Heart right ventricle (tissue), 16 donors: ENCODE measurements at regions not wholly inside any gene's neighbourhood (a gene's known extent, or its start where the extent isn't known, plus 50 kb on each side); places are given as distances from the start of the nearest gene placed in this dataset.

Experiments used
- ATAC-seq, 8 donors: fragments of 200-7000 bp; cut with Tn5 transposase; one replicate each; pipeline ENCODE4 v1.9.1; 2020; ENCODE audit warnings: mild to moderate bottlenecking in 8 of 8, moderate library complexity in 8 of 8, moderate number of reproducible peaks in 1 of 8
- DNase-seq, 2 donors: peaks; one replicate each; pipeline ENCODE4 v3.0.0-alpha.2; 2020
- H3K27ac ChIP-seq, 10 donors: fragments of 200-600 bp; sonication (generic) in 2 of 10; one replicate each; pipeline versions ENCODE4 v1.5.0 to v1.8.0; 2020 to 2022; ENCODE audit warnings: mild to moderate bottlenecking in 3 of 10
- H3K27me3 ChIP-seq, 7 donors: fragments of 200-600 bp; one replicate each; pipeline ENCODE4 v1.8.0; 2021 to 2022; ENCODE audit warnings: mild to moderate bottlenecking in 2 of 7
- H3K36me3 ChIP-seq, 9 donors: fragments of 200-600 bp; sonication (generic) in 1 of 9; one replicate each; pipeline versions ENCODE4 v1.5.0 to v1.8.0; 2020 to 2022; ENCODE audit warnings: mild to moderate bottlenecking in 2 of 9
- H3K4me1 ChIP-seq, 9 donors: fragments of 200-600 bp; sonication (generic) in 1 of 9; one replicate each; pipeline versions ENCODE4 v1.5.0 to v1.8.0; 2020 to 2022; ENCODE audit warnings: mild to moderate bottlenecking in 4 of 9
- H3K4me3 ChIP-seq, 10 donors: fragments of 200-600 bp; sonication (generic) in 2 of 10; one replicate each; pipeline versions ENCODE4 v1.5.0 to v1.8.0; 2020 to 2022; ENCODE audit warnings: mild to moderate bottlenecking in 7 of 10, moderate library complexity in 2 of 10
- H3K9me3 ChIP-seq, 11 donors: fragments of 200-600 bp in 10 of 11; sonication (generic) in 2 of 11; one replicate each; pipeline versions ENCODE4 v1.5.0 to v1.8.0; 2013 to 2022; ENCODE audit warnings: mild to moderate bottlenecking in 2 of 11, control low read depth in 1 of 11, moderate library complexity in 1 of 11
- CTCF ChIP-seq, 9 donors: fragments of 200-600 bp; sonication (generic) in 2 of 9; IDR thresholded peaks; one replicate each; pipeline versions ENCODE4 v1.5.0 to v1.8.0; 2021 to 2022; ENCODE audit warnings: antibody characterized with exemption in 9 of 9, mild to moderate bottlenecking in 5 of 9, moderate library complexity in 1 of 9
- WGBS, 2 donors: extraction: QIAGEN DNeasy Blood & Tissue Kit; methylation state at CpG; one replicate each; pipeline ENCODE4 v1.1.7; 2013; ENCODE audit warnings: inconsistent platforms in 1 of 2; 5-methylcytosine and 5-hydroxymethylcytosine counted together
- intact Hi-C, 10 donors: fragments of 100-400 bp; cut with DNase I; formaldehyde crosslinking; loops; one replicate each; pipeline versions ENCODE4 v1.11.1 to v1.14.2; 2022
- donor health status: Arrhythmogenic right ventricular cardiomyopathy.
- donor health status: ischemic (EF 13 %, LVEDD 7.1; RV severe dilation, severe dysfunction).
- donor health status: healthy with polysubstance abuse.
- donor health status: DM: no; HTN: yes; CAD: no.
- donor health status: DM: no; HTN: no; CAD: no.
- donor health status: ischemic (EF 25% LVEDD 6.9; RV normal size, moderate dysfunction).
- donor health status: ischemic (EF 25% LVEDD 5.7; RV mildly dilated, moderate dysfunction).
- donor health status: healthy.
- donor health status: DM: yes; HTN: yes; CAD: no.
- donor health status: Ischemic cardiomyopathy.
- donor health status: ischemic (EF 35%, LVEDD 5.7; RV mildly dilated, moderate dysfunction).
- donor health status: nonischemic (EF 11% LVEDD 7.7; RV severe dilation, severe dysfunction).
- donor health status: DM: yes; HTN: yes; CAD: no.
- donor health status: PGD.
- donor health status: ischemic (EF 29% LVEDD 5.4; RV normal size, mild dysfunction).
- donor health status: nonischemic (EF 23%, LVEDD 6.1; RV moderate dilation, normal function).

DNA sequence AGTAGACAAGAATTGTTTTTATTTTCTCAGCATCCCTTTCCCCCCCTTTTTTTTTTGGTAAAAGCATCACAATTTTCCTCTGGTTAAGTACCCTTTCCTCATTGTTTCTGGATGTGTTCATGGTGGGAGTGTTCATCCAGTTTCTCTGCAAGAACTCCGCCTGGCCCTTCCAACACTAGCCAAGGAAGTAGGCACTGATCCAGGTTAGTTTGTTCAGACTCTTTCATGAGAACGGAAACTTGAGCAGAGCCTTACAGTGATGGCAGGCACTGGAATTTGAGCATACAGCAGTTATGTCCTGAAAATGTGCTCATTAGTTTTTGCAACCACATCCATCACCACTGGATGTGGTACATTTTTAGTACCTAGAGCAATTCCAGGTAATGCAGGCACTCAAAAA lies 336.1 kb upstream of the BOD1L1 start:
- DNase-seq (no peak), ATAC-seq (no peak)
- no peak for TF ChIP-seq CTCF (IDR thresholded peaks at IDR 0.05)
- no peaks in the 10 kb centered on the region for H3K36me3 ChIP-seq
- peaks cover 0 to 6% (median 0%) of the 10 kb centered on the region in 11 donors for H3K9me3 ChIP-seq
- intact Hi-C loops, result no loop called here
- no peaks in the 10 kb centered on the region for H3K27me3 ChIP-seq
- H3K4me1 ChIP-seq, result peaks cover 0 to 4% (median 0%) of the 10 kb centered on the region in 9 donors
- H3K4me3 ChIP-seq, result no peak overlapping the region
- 47 to 69% methylated on average over 2 of the region's 2 CpGs for WGBS, 2 donors
- no peak overlapping the region for H3K27ac ChIP-seq

GRCh38 chr4:13966231-13967195 lies 339.0 kb upstream of the BOD1L1 start:
- no peak overlapping the region for H3K27ac ChIP-seq
- H3K4me3 ChIP-seq, result no peak overlapping the region
- ATAC-seq (peak in 2 of 8 donors; percentile 49 to 67), DNase-seq (no peak)
- TF ChIP-seq CTCF (IDR thresholded peaks at IDR 0.05), result no peak
- H3K4me1 ChIP-seq, result peaks cover 0 to 4% (median 0%) of the 10 kb centered on the region in 9 donors
- peaks cover 0 to 6% (median 0%) of the 10 kb centered on the region in 11 donors for H3K9me3 ChIP-seq
- no peaks in the 10 kb centered on the region for H3K36me3 ChIP-seq
- no peaks in the 10 kb centered on the region for H3K27me3 ChIP-seq
- WGBS, 2 donors, result 46 to 47% methylated on average over 8 of the region's 8 CpGs
- intact Hi-C loops, result no loop called here

GRCh38 chr4:13968723-13969122 lies 341.2 kb upstream of the BOD1L1 start:
- no peaks in the 10 kb centered on the region for H3K9me3 ChIP-seq
- H3K4me1 ChIP-seq, result peaks cover 0 to 4% (median 0%) of the 10 kb centered on the region in 9 donors
- WGBS, 2 donors, result 97% methylated on average over 2 of the region's 2 CpGs
- H3K27ac ChIP-seq, result no peak overlapping the region
- TF ChIP-seq CTCF (IDR thresholded peaks at IDR 0.05), result no peak
- intact Hi-C loops, result no loop called here
- no peak overlapping the region for H3K4me3 ChIP-seq
- no peaks in the 10 kb centered on the region for H3K27me3 ChIP-seq
- H3K36me3 ChIP-seq, result no peaks in the 10 kb centered on the region
- DNase-seq (no peak), ATAC-seq (no peak)

GRCh38 chr4:13970349-13970748 lies 342.8 kb upstream of the BOD1L1 start:
- Histone ChIP-seq H3K9me3 (no peaks in the 10 kb centered on the region), H3K27ac (no peak overlapping the region), H3K4me3 (no peak overlapping the region), H3K4me1 (peaks cover 0 to 4% (median 0%) of the 10 kb centered on the region in 9 donors), H3K27me3 (no peaks in the 10 kb centered on the region), H3K36me3 (no peaks in the 10 kb centered on the region)
- intact Hi-C loops, result no loop called here
- ATAC-seq (no peak), DNase-seq (no peak)
- no peak for TF ChIP-seq CTCF (IDR thresholded peaks at IDR 0.05)
- 95 to 96% methylated on average over 2 of the region's 2 CpGs for WGBS, 2 donors
